ENCODE measurements at regions not wholly inside any gene's neighbourhood (a gene's known extent, or its start where the extent isn't known, plus 50 kb on each side); places are given as distances from the start of the nearest gene placed in this dataset.

- no TSS peak for BruUV-seq (replicated peaks)
- ChIA-PET CTCF (no interaction called here), POLR2A (no interaction called here)
- Mint-ChIP-seq H3K4me3 (ENCODE audit: unreplicated experiment) (no peak overlapping the region), H3K9me3 (ENCODE audit: unreplicated experiment) (peaks cover 9% of the 10 kb centered on the region), H3K36me3 (ENCODE audit: insufficient read depth, unreplicated experiment) (no peaks in the 10 kb centered on the region), H3K27me3 (ENCODE audit: insufficient read depth, unreplicated experiment) (peaks cover 5% of the 10 kb centered on the region), H3K27ac (ENCODE audit: unreplicated experiment) (no peak overlapping the region), H3K4me1 (ENCODE audit: low read depth, unreplicated experiment) (no peaks in the 10 kb centered on the region)
- Histone ChIP-seq H3K27me3 (replicated peaks; ENCODE audit: control insufficient read depth, insufficient read depth, low read length) (no peaks in the 10 kb centered on the region), H3K4me1 (no peaks in the 10 kb centered on the region), H3K9me3 (no peaks in the 10 kb centered on the region), H3K36me3 (ENCODE audit: control insufficient read depth, insufficient read depth, low read length) (no peaks in the 10 kb centered on the region), H3K4me3 (ENCODE audit: low read depth, low read length) (no peak overlapping the region)
- TF ChIP-seq CTCF (IDR thresholded peaks at IDR 0.05; ENCODE audit: insufficient read depth in 1 of 2, low read depth in 1 of 2, low read length in 1 of 2, severe bottlenecking in 1 of 2, unreplicated experiment in 1 of 2), result no peak
- intact Hi-C loops (cut with micrococcal nuclease; ENCODE audit: unreplicated experiment), result no loop called here
- no peak for DNase-seq
Measured at GRCh38 chr4:11901089-11901488, 472.4 kb upstream of the HS3ST1 start.

GRCh38 chr4:11900359-11900758 lies 471.7 kb upstream of the HS3ST1 start:
- Mint-ChIP-seq H3K36me3 (ENCODE audit: insufficient read depth, unreplicated experiment) (no peaks in the 10 kb centered on the region), H3K9me3 (ENCODE audit: unreplicated experiment) (peaks cover 9% of the 10 kb centered on the region), H3K4me3 (ENCODE audit: unreplicated experiment) (no peak overlapping the region), H3K27me3 (ENCODE audit: insufficient read depth, unreplicated experiment) (peaks cover under 1% of the 10 kb centered on the region), H3K27ac (ENCODE audit: unreplicated experiment) (no peak overlapping the region), H3K4me1 (ENCODE audit: low read depth, unreplicated experiment) (no peaks in the 10 kb centered on the region)
- no peak for DNase-seq
- BruUV-seq (replicated peaks), result no TSS peak
- ChIA-PET POLR2A (no interaction called here), CTCF (no interaction called here)
- Histone ChIP-seq H3K27me3 (replicated peaks; ENCODE audit: control insufficient read depth, insufficient read depth, low read length) (no peaks in the 10 kb centered on the region), H3K36me3 (ENCODE audit: control insufficient read depth, insufficient read depth, low read length) (no peaks in the 10 kb centered on the region), H3K4me1 (no peaks in the 10 kb centered on the region), H3K4me3 (ENCODE audit: low read depth, low read length) (no peak overlapping the region), H3K9me3 (no peaks in the 10 kb centered on the region)
- TF ChIP-seq CTCF (IDR thresholded peaks at IDR 0.05; ENCODE audit: insufficient read depth in 1 of 2, low read depth in 1 of 2, low read length in 1 of 2, severe bottlenecking in 1 of 2, unreplicated experiment in 1 of 2), result no peak
- intact Hi-C loops (cut with micrococcal nuclease; ENCODE audit: unreplicated experiment), result no loop called here

GRCh38 chr4:11898796-11899195 lies 470.1 kb upstream of the HS3ST1 start:
- H3K27me3 Mint-ChIP-seq (ENCODE audit: insufficient read depth, unreplicated experiment), result no peaks in the 10 kb centered on the region
- POLR2A ChIA-PET, result no interaction called here
- H3K4me1 Mint-ChIP-seq (ENCODE audit: low read depth, unreplicated experiment), result no peaks in the 10 kb centered on the region
- peaks cover 9% of the 10 kb centered on the region for H3K9me3 Mint-ChIP-seq (ENCODE audit: unreplicated experiment)
- CTCF ChIA-PET, result no interaction called here
- Histone ChIP-seq H3K4me3 (ENCODE audit: low read depth, low read length) (no peak overlapping the region), H3K4me1 (no peaks in the 10 kb centered on the region), H3K27me3 (replicated peaks; ENCODE audit: control insufficient read depth, insufficient read depth, low read length) (no peaks in the 10 kb centered on the region), H3K36me3 (ENCODE audit: control insufficient read depth, insufficient read depth, low read length) (no peaks in the 10 kb centered on the region), H3K9me3 (no peaks in the 10 kb centered on the region)
- H3K36me3 Mint-ChIP-seq (ENCODE audit: insufficient read depth, unreplicated experiment), result no peaks in the 10 kb centered on the region
- BruUV-seq (replicated peaks), result no TSS peak
- no peak for DNase-seq
- H3K4me3 Mint-ChIP-seq (ENCODE audit: unreplicated experiment), result no peak overlapping the region
- no peak for TF ChIP-seq CTCF (IDR thresholded peaks at IDR 0.05; ENCODE audit: insufficient read depth in 1 of 2, low read depth in 1 of 2, low read length in 1 of 2, severe bottlenecking in 1 of 2, unreplicated experiment in 1 of 2)
- no peak overlapping the region for H3K27ac Mint-ChIP-seq (ENCODE audit: unreplicated experiment)
- intact Hi-C loops (cut with micrococcal nuclease; ENCODE audit: unreplicated experiment), result no loop called here

Measured in Caco-2 (cell line).